CD14-positive monocyte (primary cell): ENCODE measurements at regions not wholly inside any gene's neighbourhood (a gene's known extent, or its start where the extent isn't known, plus 50 kb on each side); places are given as distances from the start of the nearest gene placed in this dataset.

ENCODE experiments used
- DNase-seq, 3 donors: peaks; one replicate each; pipeline ENCODE4 v3.0.0-alpha.2; 2011 to 2022
- H2AFZ ChIP-seq: 2 replicates; pipeline ENCODE4 v1.6.0; 2012; ENCODE audit warnings: mild to moderate bottlenecking, low read depth, low read length, inconsistent platforms; ENCODE audit not compliant: insufficient read depth, poor library complexity, severe bottlenecking
- H3K27ac ChIP-seq, 2 donors: 1 replicate in 1 of 2; 2 replicates in 1 of 2; pipeline ENCODE4 v1.5.1; 2012 to 2013; ENCODE audit warnings: low read length in 2 of 2, control low read depth in 1 of 2, inconsistent platforms in 1 of 2, low read depth in 1 of 2, mild to moderate bottlenecking in 1 of 2
- H3K27me3 ChIP-seq, 2 donors: one replicate each; pipeline versions ENCODE4 v1.6.0 to v1.6.1; 2011 to 2013; ENCODE audit warnings: low read length in 2 of 2; ENCODE audit not compliant: control insufficient read depth in 2 of 2, insufficient read depth in 2 of 2
- H3K36me3 ChIP-seq, 2 donors: replicated peaks in 1 of 2; 1 replicate in 1 of 2; 2 replicates in 1 of 2; pipeline versions ENCODE4 v1.5.1 to v1.6.1; 2012 to 2013; ENCODE audit warnings: low read length in 2 of 2, control low read depth in 1 of 2, inconsistent platforms in 1 of 2, mild to moderate bottlenecking in 1 of 2; ENCODE audit not compliant: insufficient read depth in 2 of 2, control insufficient read depth in 1 of 2
- H3K4me1 ChIP-seq, 2 donors: 1 replicate in 1 of 2; 2 replicates in 1 of 2; pipeline versions ENCODE4 v1.5.1 to v1.6.1; 2012 to 2013; ENCODE audit warnings: low read length in 2 of 2, control low read depth in 1 of 2, inconsistent platforms in 1 of 2, mild to moderate bottlenecking in 1 of 2, moderate library complexity in 1 of 2; ENCODE audit not compliant: insufficient read depth in 2 of 2, control insufficient read depth in 1 of 2
- H3K4me2 ChIP-seq: replicated peaks from 2 replicates; pipeline ENCODE3; 2012; ENCODE audit warnings: low read length, moderate library complexity, mild to moderate bottlenecking; ENCODE audit not compliant: poor library complexity, severe bottlenecking; ENCODE audit errors: extremely low read depth
- H3K4me3 ChIP-seq, 3 experiments: fragments of 200-600 bp in 1 of 3; sonication (generic) in 1 of 3; replicated peaks in 1 of 3; 1 replicate in 2 of 3; 2 replicates in 1 of 3; pipeline ENCODE4 v1.5.1; 2011 to 2013; ENCODE audit warnings: low read length in 3 of 3, mild to moderate bottlenecking in 3 of 3, control low read depth in 2 of 3, low read depth in 2 of 3, inconsistent platforms in 1 of 3, moderate library complexity in 1 of 3
- H3K79me2 ChIP-seq: 2 replicates; pipeline ENCODE4 v1.6.0; 2012; ENCODE audit warnings: mild to moderate bottlenecking, control low read depth, inconsistent platforms, low read length, moderate library complexity; ENCODE audit not compliant: insufficient read depth
- H3K9ac ChIP-seq: 2 replicates; pipeline ENCODE4 v1.6.0; 2017; ENCODE audit warnings: low read length, mild to moderate bottlenecking; ENCODE audit not compliant: insufficient read depth, poor library complexity, severe bottlenecking
- H3K9me3 ChIP-seq, 2 donors: replicated peaks in 1 of 2; 1 replicate in 1 of 2; 2 replicates in 1 of 2; pipeline versions ENCODE4 v1.5.1 to v1.6.1; 2012 to 2013; ENCODE audit warnings: low read length in 2 of 2, control low read depth in 1 of 2; ENCODE audit not compliant: control insufficient read depth in 1 of 2, insufficient read depth in 1 of 2
- H4K20me1 ChIP-seq: 2 replicates; pipeline ENCODE4 v1.6.0; 2012; ENCODE audit warnings: mild to moderate bottlenecking, low read length, control low read depth, moderate library complexity; ENCODE audit not compliant: insufficient read depth
- H3K27ac Mint-ChIP-seq, 7 donors: one replicate each; pipeline ENCODE4 v1.8.0; 2020; ENCODE audit warnings: mild to moderate bottlenecking in 7 of 7, mixed read lengths in 7 of 7, moderate library complexity in 6 of 7, inconsistent platforms in 2 of 7
- H3K27me3 Mint-ChIP-seq, 3 donors: one replicate each; pipeline ENCODE4 v1.8.0; 2021 to 2022; ENCODE audit warnings: low read depth in 3 of 3, mild to moderate bottlenecking in 3 of 3, mixed read lengths in 3 of 3, moderate library complexity in 3 of 3, inconsistent platforms in 1 of 3
- H3K36me3 Mint-ChIP-seq, 2 donors: one replicate each; pipeline ENCODE4 v1.8.0; 2020; ENCODE audit warnings: mixed read lengths in 2 of 2, inconsistent platforms in 1 of 2, mild to moderate bottlenecking in 1 of 2
- H3K4me1 Mint-ChIP-seq: one replicate; pipeline ENCODE4 v1.8.0; 2020; ENCODE audit warnings: mild to moderate bottlenecking, mixed read lengths
- H3K4me3 Mint-ChIP-seq, 2 donors: one replicate each; pipeline ENCODE4 v1.8.0; 2020; ENCODE audit warnings: mild to moderate bottlenecking in 2 of 2, mixed read lengths in 2 of 2, moderate library complexity in 1 of 2
- H3K9me3 Mint-ChIP-seq, 7 donors: one replicate each; pipeline ENCODE4 v1.8.0; 2020 to 2022; ENCODE audit warnings: mixed read lengths in 7 of 7, mild to moderate bottlenecking in 6 of 7, moderate library complexity in 6 of 7, inconsistent platforms in 2 of 7
- CTCF ChIP-seq: fragments of 200-600 bp; IDR thresholded peaks from one replicate; pipeline ENCODE4 v1.8.0; 2022; ENCODE audit warnings: antibody characterized with exemption, mild to moderate bottlenecking
- WGBS: methylation state at CpG from one replicate; pipeline ENCODE4 v1.1.5; 2013; ENCODE audit warnings: missing lambda C conversion rate; ENCODE audit not compliant: insufficient coverage; 5-methylcytosine and 5-hydroxymethylcytosine counted together
- intact Hi-C, 2 donors: fragments of 100-400 bp; cut with micrococcal nuclease; formaldehyde crosslinking; loops; one replicate each; pipeline versions ENCODE4 v1.15.0 to v1.15.1; 2023

GRCh38 chr11:86141727-86142126, 72.8 kb upstream of the PICALM start:
- H3K9ac ChIP-seq: peak overlapping the region; percentile 32
- peak; percentile 74 to 88 (median 88) for DNase-seq
- H3K27ac ChIP-seq: peak overlapping the region; percentile 87 to 93
- H2AFZ ChIP-seq: no peak overlapping the region
- WGBS: 0% methylated on average over 1 of the region's 1 CpG
- H3K79me2 ChIP-seq: peaks cover 12% of the 10 kb centered on the region
- intact Hi-C loops: loop anchor here (5.0 kb wide), 4 partner anchors 36 to 99 kb away; partner anchors contain the start of gene PICALM (in 1 of the 2)
- Mint-ChIP-seq H3K27me3 (no peaks in the 10 kb centered on the region), H3K27ac (peak overlapping the region; percentile 92 to 99 (median 97)), H3K4me1 (peaks cover 88% of the 10 kb centered on the region), H3K4me3 (peak overlapping the region; percentile 32 to 44), H3K9me3 (no peaks in the 10 kb centered on the region), H3K36me3 (peaks cover 2 to 6% of the 10 kb centered on the region in 2 donors)
- peak overlapping the region; percentile 50 for H3K4me2 ChIP-seq
- no peaks in the 10 kb centered on the region for H3K9me3 ChIP-seq
- no peaks in the 10 kb centered on the region for H4K20me1 ChIP-seq
- H3K27me3 ChIP-seq: no peaks in the 10 kb centered on the region
- no peak for TF ChIP-seq CTCF
- H3K36me3 ChIP-seq: no peaks in the 10 kb centered on the region
- peaks cover 90 to 92% of the 10 kb centered on the region in 2 donors for H3K4me1 ChIP-seq
- peak overlapping the region in 1 of 3 experiments; percentile 55 for H3K4me3 ChIP-seq

DNA sequence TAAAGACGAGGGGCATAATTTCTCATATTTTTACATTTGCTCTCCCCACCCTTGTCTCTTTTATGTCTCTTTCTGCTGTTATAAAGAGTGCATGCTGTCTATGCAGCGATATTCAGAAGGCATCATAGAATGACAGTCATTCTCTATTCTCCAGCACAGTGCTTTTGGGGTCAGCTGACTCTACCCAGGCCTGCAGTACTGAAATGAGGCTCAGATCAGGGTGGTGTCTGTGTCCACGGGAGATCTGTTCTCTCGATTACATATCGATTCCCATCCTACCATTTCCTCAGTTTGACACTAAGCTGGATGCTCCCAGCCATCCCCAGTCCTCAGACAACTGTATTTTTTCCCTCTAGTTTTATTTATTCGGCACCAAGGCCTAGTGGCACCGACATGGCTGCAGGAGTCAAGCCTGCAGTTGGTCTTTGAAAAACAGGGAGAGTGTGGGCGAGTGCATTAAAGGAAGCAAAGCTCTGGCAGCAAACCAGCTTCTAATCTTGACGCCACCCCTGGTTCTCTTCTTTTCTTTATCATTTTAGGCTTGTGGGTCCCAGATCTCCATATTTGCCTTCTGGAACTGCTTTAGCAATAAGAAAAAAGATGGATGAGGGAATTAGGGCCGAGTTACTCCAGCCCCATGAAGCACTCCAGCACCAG, 71.6 kb upstream of the PICALM start:
- peak overlapping the region; percentile 18 for H2AFZ ChIP-seq
- Mint-ChIP-seq H3K4me1 (peaks cover 96% of the 10 kb centered on the region), H3K27ac (peak overlapping the region; percentile 92 to 99 (median 97)), H3K4me3 (no peak overlapping the region), H3K36me3 (peaks cover 2 to 6% of the 10 kb centered on the region in 2 donors), H3K9me3 (no peaks in the 10 kb centered on the region), H3K27me3 (no peaks in the 10 kb centered on the region)
- H4K20me1 ChIP-seq: no peaks in the 10 kb centered on the region
- H3K27me3 ChIP-seq: no peaks in the 10 kb centered on the region
- intact Hi-C loops: loop anchor here (5.0 kb wide), 4 partner anchors 37 to 98 kb away; partner anchors contain the start of gene PICALM (in 1 of the 2)
- H3K27ac ChIP-seq: peak overlapping the region; percentile 87 to 93
- peaks cover 98 to 100% of the 10 kb centered on the region in 2 donors for H3K4me1 ChIP-seq
- H3K36me3 ChIP-seq: no peaks in the 10 kb centered on the region
- peak overlapping the region; percentile 50 for H3K4me2 ChIP-seq
- no peak for DNase-seq
- H3K9ac ChIP-seq: no peak overlapping the region
- H3K4me3 ChIP-seq: peak overlapping the region in 1 of 3 experiments; percentile 55
- peaks cover 12% of the 10 kb centered on the region for H3K79me2 ChIP-seq
- H3K9me3 ChIP-seq: no peaks in the 10 kb centered on the region
- TF ChIP-seq CTCF: no peak
- 76% methylated on average over 7 of the region's 10 CpGs for WGBS
